ENCODE measurements at regions not wholly inside any gene's neighbourhood (a gene's known extent, or its start where the extent isn't known, plus 50 kb on each side); places are given as distances from the start of the nearest gene placed in this dataset.
"Not testable (repeated sequence)": the region's sequence is repeated elsewhere in the genome, so short reads cannot be mapped to it uniquely, and the experiment has no call there.

DNA sequence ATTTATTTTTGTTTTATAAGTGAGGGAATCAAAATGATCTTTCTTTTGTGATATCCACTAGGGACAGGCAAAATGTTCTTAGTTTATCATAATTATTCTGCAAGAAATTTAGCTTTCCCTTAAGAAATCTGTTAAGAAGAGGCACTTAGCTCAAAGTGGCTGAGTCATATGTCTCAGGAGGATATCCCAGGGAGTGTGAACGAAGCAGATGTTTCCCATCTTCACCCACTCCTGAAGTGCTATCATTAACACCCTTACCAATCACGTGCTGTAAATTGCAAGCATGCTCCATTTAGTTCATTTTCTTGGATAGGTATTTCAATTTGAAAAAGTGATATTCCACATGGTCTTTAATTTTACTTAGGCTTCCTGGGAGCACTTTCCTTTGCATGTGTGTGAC lies 774.3 kb upstream of the TMEFF2 start:
- Histone ChIP-seq H3K9me3 (ENCODE audit: low read length) (peaks cover 14% of the 10 kb centered on the region), H3K79me2 (ENCODE audit: low read length) (no peaks in the 10 kb centered on the region), H3K27ac (ENCODE audit: low read length) (no peak overlapping the region), H3K4me3 (ENCODE audit: low read length) (no peak overlapping the region), H3K36me3 (ENCODE audit: insufficient read depth, low read length) (no peaks in the 10 kb centered on the region), H3K4me1 (ENCODE audit: low read length) (no peaks in the 10 kb centered on the region), H4K20me1 (ENCODE audit: insufficient read depth, low read depth, low read length) (no peaks in the 10 kb centered on the region), H3K9ac (ENCODE audit: low read length) (no peak overlapping the region), H2AFZ (ENCODE audit: low read length) (no peak overlapping the region), H3K9me2 (replicated peaks; ENCODE audit: insufficient read depth, low read length) (no peaks in the 10 kb centered on the region), H3K4me2 (ENCODE audit: low read depth, low read length, poor library complexity, severe bottlenecking) (no peak overlapping the region), H3K27me3 (ENCODE audit: low read length) (no peaks in the 10 kb centered on the region)
- no peak for DNase-seq

DNA sequence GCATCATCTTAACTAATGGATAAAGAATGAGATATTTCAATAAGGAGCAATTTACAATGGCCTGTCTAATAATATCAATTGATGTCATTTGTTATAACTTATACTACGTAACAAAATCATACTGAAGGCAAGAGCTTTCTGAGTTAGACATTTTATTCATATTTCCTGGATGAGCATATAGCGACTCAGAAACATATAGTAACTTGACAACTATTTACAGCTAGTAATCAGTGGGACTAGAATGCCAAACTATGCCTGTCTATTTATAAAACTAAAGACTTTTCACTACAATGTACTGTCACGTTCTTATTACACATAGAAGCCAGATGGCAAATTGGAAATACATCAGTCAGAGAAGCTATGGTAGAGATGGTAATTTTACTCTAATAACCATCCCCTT lies 766.2 kb upstream of the TMEFF2 start:
- Histone ChIP-seq H3K27ac (ENCODE audit: low read length) (no peak overlapping the region), H2AFZ (ENCODE audit: low read length) (no peak overlapping the region), H3K9me3 (ENCODE audit: low read length) (peaks cover 15% of the 10 kb centered on the region), H3K79me2 (ENCODE audit: low read length) (no peaks in the 10 kb centered on the region), H3K4me2 (ENCODE audit: low read depth, low read length, poor library complexity, severe bottlenecking) (no peak overlapping the region), H3K27me3 (ENCODE audit: low read length) (no peaks in the 10 kb centered on the region), H3K4me1 (ENCODE audit: low read length) (no peaks in the 10 kb centered on the region), H3K9ac (ENCODE audit: low read length) (no peak overlapping the region), H4K20me1 (ENCODE audit: insufficient read depth, low read depth, low read length) (no peaks in the 10 kb centered on the region), H3K9me2 (replicated peaks; ENCODE audit: insufficient read depth, low read length) (no peaks in the 10 kb centered on the region), H3K4me3 (ENCODE audit: low read length) (no peak overlapping the region), H3K36me3 (ENCODE audit: insufficient read depth, low read length) (no peaks in the 10 kb centered on the region)
- no peak for DNase-seq

DNA sequence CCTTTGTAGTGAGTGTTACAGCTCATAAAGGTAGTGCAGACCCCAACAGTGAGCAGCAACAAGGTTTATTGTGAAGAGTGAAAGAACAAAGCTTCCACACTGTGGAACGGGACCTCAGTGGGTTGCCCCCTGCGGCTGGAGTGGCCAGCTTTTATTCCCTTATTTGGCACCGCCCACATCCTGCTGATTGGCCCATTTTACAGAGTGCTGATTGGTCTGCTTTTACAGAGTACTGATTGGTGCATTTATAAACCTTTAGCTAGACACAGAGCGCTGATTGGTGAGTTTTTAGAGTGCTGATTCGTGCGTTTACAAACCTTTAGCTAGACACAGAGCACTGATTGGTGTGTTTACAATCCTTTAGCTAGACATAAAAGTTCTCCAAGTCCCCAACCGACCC lies 763.9 kb upstream of the TMEFF2 start:
- not testable (repeated sequence) for H3K27ac ChIP-seq (ENCODE audit: low read length); DNase-seq; H3K4me2 ChIP-seq (ENCODE audit: low read depth, low read length, poor library complexity, severe bottlenecking); H3K79me2 ChIP-seq (ENCODE audit: low read length); H2AFZ ChIP-seq (ENCODE audit: low read length); H3K4me1 ChIP-seq (ENCODE audit: low read length); H3K36me3 ChIP-seq (ENCODE audit: insufficient read depth, low read length); H3K27me3 ChIP-seq (ENCODE audit: low read length); H3K9ac ChIP-seq (ENCODE audit: low read length); H3K9me3 ChIP-seq (ENCODE audit: low read length); H4K20me1 ChIP-seq (ENCODE audit: insufficient read depth, low read depth, low read length); H3K4me3 ChIP-seq (ENCODE audit: low read length); H3K9me2 ChIP-seq (replicated peaks; ENCODE audit: insufficient read depth, low read length)

DNA sequence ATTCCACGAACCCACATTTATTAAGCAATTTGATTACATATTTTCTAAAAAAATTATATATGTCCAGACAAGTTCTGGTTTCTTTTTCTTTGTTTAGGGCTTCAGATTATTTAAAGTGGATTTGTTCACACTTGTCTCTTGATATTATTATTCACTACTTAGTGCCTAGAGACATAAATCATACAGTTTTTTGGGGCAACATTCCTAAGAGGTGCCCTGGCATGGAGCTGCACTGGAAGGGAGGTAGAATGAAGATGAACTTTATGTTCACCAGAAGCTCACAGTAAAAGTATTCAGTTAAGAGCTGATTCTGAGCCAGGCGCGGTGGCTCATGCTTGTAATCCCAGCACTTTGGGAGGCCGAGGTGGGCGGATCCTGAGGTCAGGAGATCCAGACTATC lies 762.7 kb upstream of the TMEFF2 start:
- Histone ChIP-seq H3K27ac (ENCODE audit: low read length) (no peak overlapping the region), H3K36me3 (ENCODE audit: insufficient read depth, low read length) (no peaks in the 10 kb centered on the region), H3K79me2 (ENCODE audit: low read length) (no peaks in the 10 kb centered on the region), H2AFZ (ENCODE audit: low read length) (no peak overlapping the region), H3K4me2 (ENCODE audit: low read depth, low read length, poor library complexity, severe bottlenecking) (no peak overlapping the region), H3K9me3 (ENCODE audit: low read length) (peaks cover 7% of the 10 kb centered on the region; the same call in 1 of the 2 replicates), H3K27me3 (ENCODE audit: low read length) (no peaks in the 10 kb centered on the region), H4K20me1 (ENCODE audit: insufficient read depth, low read depth, low read length) (no peaks in the 10 kb centered on the region), H3K9me2 (replicated peaks; ENCODE audit: insufficient read depth, low read length) (no peaks in the 10 kb centered on the region), H3K4me1 (ENCODE audit: low read length) (no peaks in the 10 kb centered on the region), H3K4me3 (ENCODE audit: low read length) (no peak overlapping the region), H3K9ac (ENCODE audit: low read length) (no peak overlapping the region)
- DNase-seq = no peak

DNA sequence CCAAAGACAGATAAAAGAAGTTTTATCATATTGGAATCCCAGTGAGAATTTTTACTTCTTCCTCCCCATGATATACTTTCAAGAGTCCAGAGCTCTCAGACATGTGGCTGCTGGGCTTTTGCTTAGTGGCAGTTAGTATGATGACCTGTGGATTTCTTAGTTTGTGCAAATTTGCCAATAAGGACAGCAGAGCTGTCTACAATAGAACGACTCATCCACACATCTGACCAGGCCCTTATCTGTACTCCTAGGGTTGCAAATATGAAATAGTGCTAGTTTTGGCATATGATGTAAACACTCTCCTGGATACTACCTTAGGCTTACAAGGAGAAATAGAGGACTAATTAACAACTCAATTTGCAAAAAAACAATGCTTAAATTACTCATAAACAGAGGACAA lies 758.4 kb upstream of the TMEFF2 start:
- Histone ChIP-seq H3K79me2 (ENCODE audit: low read length) (no peaks in the 10 kb centered on the region), H3K27ac (ENCODE audit: low read length) (no peak overlapping the region), H3K9ac (ENCODE audit: low read length) (no peak overlapping the region), H3K9me2 (replicated peaks; ENCODE audit: insufficient read depth, low read length) (no peaks in the 10 kb centered on the region), H3K4me1 (ENCODE audit: low read length) (no peaks in the 10 kb centered on the region), H4K20me1 (ENCODE audit: insufficient read depth, low read depth, low read length) (no peaks in the 10 kb centered on the region), H3K9me3 (ENCODE audit: low read length) (peaks cover 9% of the 10 kb centered on the region), H3K4me2 (ENCODE audit: low read depth, low read length, poor library complexity, severe bottlenecking) (no peak overlapping the region), H3K27me3 (ENCODE audit: low read length) (no peaks in the 10 kb centered on the region), H3K4me3 (ENCODE audit: low read length) (no peak overlapping the region), H3K36me3 (ENCODE audit: insufficient read depth, low read length) (no peaks in the 10 kb centered on the region), H2AFZ (ENCODE audit: low read length) (no peak overlapping the region)
- DNase-seq = no peak

DNA sequence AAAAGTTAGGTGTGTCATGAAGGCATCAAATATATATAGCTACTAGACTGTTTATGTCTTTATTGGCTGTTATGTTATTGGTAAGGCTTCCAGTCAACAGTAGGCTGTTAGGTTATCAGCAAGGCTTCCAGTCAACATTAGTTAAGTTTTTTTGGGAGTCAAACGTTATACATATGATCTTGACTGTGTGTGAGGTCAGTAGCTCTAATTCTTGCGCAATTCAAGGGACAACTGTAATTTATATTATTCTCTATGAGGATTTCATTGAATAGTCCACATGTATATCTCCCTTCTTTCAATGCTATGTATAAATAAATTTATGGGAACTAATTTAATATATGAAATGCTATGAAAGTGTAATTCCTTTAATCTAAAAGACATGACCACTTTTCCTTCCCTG lies 757.5 kb upstream of the TMEFF2 start:
- Histone ChIP-seq H3K4me3 (ENCODE audit: low read length) (no peak overlapping the region), H3K79me2 (ENCODE audit: low read length) (no peaks in the 10 kb centered on the region), H3K27me3 (ENCODE audit: low read length) (no peaks in the 10 kb centered on the region), H3K9ac (ENCODE audit: low read length) (no peak overlapping the region), H3K4me2 (ENCODE audit: low read depth, low read length, poor library complexity, severe bottlenecking) (no peak overlapping the region), H3K9me3 (ENCODE audit: low read length) (peaks cover 9% of the 10 kb centered on the region), H2AFZ (ENCODE audit: low read length) (no peak overlapping the region), H3K4me1 (ENCODE audit: low read length) (no peaks in the 10 kb centered on the region), H3K36me3 (ENCODE audit: insufficient read depth, low read length) (no peaks in the 10 kb centered on the region), H3K27ac (ENCODE audit: low read length) (no peak overlapping the region), H4K20me1 (ENCODE audit: insufficient read depth, low read depth, low read length) (no peaks in the 10 kb centered on the region), H3K9me2 (replicated peaks; ENCODE audit: insufficient read depth, low read length) (no peaks in the 10 kb centered on the region)
- DNase-seq = no peak

DNA sequence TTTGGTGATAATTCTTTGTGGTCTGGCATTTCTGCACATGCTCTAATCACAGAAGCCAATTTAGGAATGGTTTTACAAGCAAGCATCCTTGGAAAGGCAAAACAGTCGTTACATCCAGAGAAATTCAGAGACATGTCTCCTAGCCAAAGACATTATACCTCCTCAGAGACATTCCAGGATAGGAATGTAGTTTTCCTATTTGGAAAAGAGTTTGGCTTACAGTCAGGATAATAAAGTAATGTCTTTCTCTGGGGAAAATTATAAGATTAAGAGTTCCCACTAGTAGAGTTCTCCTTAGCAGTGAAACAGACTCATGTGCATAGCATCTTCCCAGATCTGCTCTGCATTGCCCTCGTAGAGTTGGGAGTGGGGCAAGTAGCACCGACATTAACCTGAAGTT lies 753.6 kb upstream of the TMEFF2 start:
- Histone ChIP-seq H3K4me2 (ENCODE audit: low read depth, low read length, poor library complexity, severe bottlenecking) (no peak overlapping the region), H2AFZ (ENCODE audit: low read length) (no peak overlapping the region), H3K9ac (ENCODE audit: low read length) (no peak overlapping the region), H3K4me1 (ENCODE audit: low read length) (no peaks in the 10 kb centered on the region), H3K9me3 (ENCODE audit: low read length) (peaks cover 5% of the 10 kb centered on the region), H3K36me3 (ENCODE audit: insufficient read depth, low read length) (no peaks in the 10 kb centered on the region), H3K4me3 (ENCODE audit: low read length) (no peak overlapping the region), H3K27me3 (ENCODE audit: low read length) (no peaks in the 10 kb centered on the region), H3K79me2 (ENCODE audit: low read length) (no peaks in the 10 kb centered on the region), H3K27ac (ENCODE audit: low read length) (no peak overlapping the region), H4K20me1 (ENCODE audit: insufficient read depth, low read depth, low read length) (no peaks in the 10 kb centered on the region), H3K9me2 (replicated peaks; ENCODE audit: insufficient read depth, low read length) (no peaks in the 10 kb centered on the region)
- no peak for DNase-seq

DNA sequence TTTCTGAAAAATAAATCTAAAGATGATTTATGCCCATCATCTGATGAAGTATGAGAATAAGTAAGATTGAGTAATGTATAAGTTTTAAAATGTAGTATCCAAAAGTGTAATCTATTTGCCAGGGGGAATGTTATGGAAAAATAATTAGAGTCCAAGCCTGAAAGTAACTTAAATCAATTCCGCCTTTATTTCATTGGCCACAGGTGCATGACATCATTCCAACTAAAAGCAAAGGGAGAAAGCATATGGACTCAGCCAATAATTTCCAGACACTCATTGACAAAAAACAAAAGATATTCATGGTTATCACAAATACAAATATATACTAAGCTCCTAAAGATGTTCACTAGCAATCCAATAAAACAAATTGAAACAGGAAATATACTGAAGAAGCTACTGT lies 752.6 kb upstream of the TMEFF2 start:
- Histone ChIP-seq H2AFZ (ENCODE audit: low read length) (no peak overlapping the region), H4K20me1 (ENCODE audit: insufficient read depth, low read depth, low read length) (no peaks in the 10 kb centered on the region), H3K9me3 (ENCODE audit: low read length) (peaks cover 5% of the 10 kb centered on the region), H3K36me3 (ENCODE audit: insufficient read depth, low read length) (no peaks in the 10 kb centered on the region), H3K27ac (ENCODE audit: low read length) (no peak overlapping the region), H3K79me2 (ENCODE audit: low read length) (no peaks in the 10 kb centered on the region), H3K4me2 (ENCODE audit: low read depth, low read length, poor library complexity, severe bottlenecking) (no peak overlapping the region), H3K4me1 (ENCODE audit: low read length) (no peaks in the 10 kb centered on the region), H3K27me3 (ENCODE audit: low read length) (no peaks in the 10 kb centered on the region), H3K9me2 (replicated peaks; ENCODE audit: insufficient read depth, low read length) (no peaks in the 10 kb centered on the region), H3K4me3 (ENCODE audit: low read length) (no peak overlapping the region), H3K9ac (ENCODE audit: low read length) (no peak overlapping the region)
- DNase-seq = no peak

DNA sequence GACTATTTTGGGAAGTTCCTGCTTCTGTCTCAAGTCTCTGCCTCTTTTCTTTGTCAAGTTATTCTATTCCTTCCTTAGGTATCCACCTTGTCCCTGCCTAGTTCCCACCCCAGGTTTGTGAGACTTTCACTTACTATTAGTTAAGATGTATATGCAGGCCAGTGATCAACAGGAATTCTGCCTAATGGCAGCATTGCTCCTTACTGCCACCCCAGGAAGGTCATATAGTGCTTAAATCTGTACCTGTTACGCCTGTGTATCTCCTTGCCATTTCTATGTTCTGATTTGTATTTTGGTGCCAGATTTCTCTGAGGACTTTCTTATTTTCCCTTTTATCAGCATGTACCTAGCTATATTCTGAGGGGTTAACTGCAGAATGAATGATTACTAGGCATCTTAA lies 746.0 kb upstream of the TMEFF2 start:
- Histone ChIP-seq H3K4me1 (ENCODE audit: low read length) (no peaks in the 10 kb centered on the region), H3K79me2 (ENCODE audit: low read length) (no peaks in the 10 kb centered on the region), H3K4me3 (ENCODE audit: low read length) (no peak overlapping the region), H3K27ac (ENCODE audit: low read length) (no peak overlapping the region), H3K9ac (ENCODE audit: low read length) (no peak overlapping the region), H3K9me2 (replicated peaks; ENCODE audit: insufficient read depth, low read length) (no peaks in the 10 kb centered on the region), H2AFZ (ENCODE audit: low read length) (no peak overlapping the region), H3K36me3 (ENCODE audit: insufficient read depth, low read length) (no peaks in the 10 kb centered on the region), H3K9me3 (ENCODE audit: low read length) (peaks cover 3% of the 10 kb centered on the region; the same call in 1 of the 2 replicates), H3K27me3 (ENCODE audit: low read length) (no peaks in the 10 kb centered on the region), H3K4me2 (ENCODE audit: low read depth, low read length, poor library complexity, severe bottlenecking) (no peak overlapping the region), H4K20me1 (ENCODE audit: insufficient read depth, low read depth, low read length) (no peaks in the 10 kb centered on the region)
- no peak for DNase-seq

All from Karpas-422 (cell line).